OCI-LY7 (cell line): ENCODE measurements at regions not wholly inside any gene's neighbourhood (a gene's known extent, or its start where the extent isn't known, plus 50 kb on each side); places are given as distances from the start of the nearest gene placed in this dataset.
"Not testable (repeated sequence)": the region's sequence is repeated elsewhere in the genome, so short reads cannot be mapped to it uniquely, and the experiment has no call there.

Source experiments
- BruUV-seq: library from RNA; stranded (reverse); fragments of 400-500 nt; replicated peaks from 2 replicates; lab custom pipeline; 2021; lab: Mats Ljungman, UMichigan
- CTCF ChIA-PET: fragments of 300-600 bp; sonication (Branson Sonifier 250); formaldehyde crosslinking; loops from one replicate; lab custom pipeline; 2022; ENCODE audit warnings: antibody characterized with exemption; ENCODE audit not compliant: unreplicated experiment; lab: Charles Lee
- POLR2A ChIA-PET: fragments of 300-600 bp; sonication (Branson Sonifier 250); formaldehyde crosslinking; loops from one replicate; lab custom pipeline; 2022; ENCODE audit warnings: antibody characterized with exemption; lab: Charles Lee
- DNase-seq: peaks from one replicate; pipeline ENCODE4 v3.0.0-alpha.2; 2015; ENCODE audit warnings: low spot score
- H2AFZ ChIP-seq: fragments of 200-600 bp; sonication (generic), shearing (Covaris generic); 2 replicates; pipeline ENCODE4 v1.6.1; 2014; ENCODE audit warnings: mild to moderate bottlenecking, antibody characterized with exemption, low read length, moderate library complexity
- H3K27ac ChIP-seq: fragments of 200-600 bp; sonication (generic); 2 replicates; pipeline ENCODE4 v1.5.1; 2014; ENCODE audit warnings: mixed run types, low read depth, mild to moderate bottlenecking, moderate library complexity, low read length, inconsistent platforms; ENCODE audit not compliant: poor library complexity, severe bottlenecking
- H3K36me3 ChIP-seq: fragments of 200-600 bp; sonication (generic); 2 replicates; pipeline ENCODE4 v1.6.1; 2014; ENCODE audit warnings: mild to moderate bottlenecking, antibody characterized with exemption, low read length, moderate library complexity, mixed read lengths; ENCODE audit not compliant: insufficient read depth
- H3K4me1 ChIP-seq: fragments of 200-600 bp; sonication (generic); 2 replicates; pipeline ENCODE4 v1.5.1; 2014; ENCODE audit warnings: mild to moderate bottlenecking, low read length; ENCODE audit not compliant: insufficient read depth, poor library complexity, severe bottlenecking
- H3K4me2 ChIP-seq: fragments of 200-600 bp; sonication (generic); 2 replicates; pipeline ENCODE4 v1.6.1; 2014; ENCODE audit warnings: mild to moderate bottlenecking, low read length
- H3K4me3 ChIP-seq: fragments of 200-600 bp; sonication (generic); 2 replicates; pipeline ENCODE4 v1.5.1; 2014; ENCODE audit warnings: mild to moderate bottlenecking, low read depth, low read length; ENCODE audit not compliant: poor library complexity, severe bottlenecking
- H3K79me2 ChIP-seq: fragments of 200-600 bp; sonication (generic); 2 replicates; pipeline ENCODE4 v1.6.1; 2016; ENCODE audit warnings: low read depth, mild to moderate bottlenecking, low read length, moderate library complexity, mixed read lengths; ENCODE audit not compliant: insufficient read depth
- H3K9me2 ChIP-seq: fragments of 200-600 bp; sonication (generic); 2 replicates; pipeline ENCODE4 v1.6.1; 2016; ENCODE audit warnings: mild to moderate bottlenecking, low read length, mixed read lengths; ENCODE audit not compliant: insufficient read depth
- H3K9me3 ChIP-seq: fragments of 200-600 bp; sonication (generic); 2 replicates; pipeline ENCODE4 v1.6.1; 2014; ENCODE audit warnings: mild to moderate bottlenecking, mixed run types, low read length, mixed read lengths
- H4K20me1 ChIP-seq: fragments of 200-600 bp; sonication (generic); 2 replicates; pipeline ENCODE4 v1.6.1; 2014; ENCODE audit warnings: mild to moderate bottlenecking, antibody characterized with exemption, low read length, moderate library complexity, mixed read lengths; ENCODE audit not compliant: insufficient read depth
- CTCF ChIP-seq: fragments of 200-600 bp; sonication (generic); conservative IDR thresholded peaks from 2 replicates; pipeline ENCODE4 v1.5.1; 2014; ENCODE audit warnings: mild to moderate bottlenecking, antibody characterized with exemption, low read length, moderate library complexity, mixed read lengths
- EZH2phosphoT487 ChIP-seq: fragments of 200-600 bp; sonication (generic); IDR thresholded peaks from 2 replicates; pipeline ENCODE4 v1.6.1; 2018; ENCODE audit warnings: low read depth, borderline replicate concordance, mild to moderate bottlenecking, mixed run types, antibody characterized with exemption, low read length, moderate library complexity, mixed read lengths
- intact Hi-C: fragments of 100-400 bp; cut with micrococcal nuclease; formaldehyde crosslinking; loops from one replicate; pipeline ENCODE4 v1.10.0; 2022; ENCODE audit not compliant: unreplicated experiment

- ChIA-PET POLR2A (no interaction called here), CTCF (no interaction called here)
- Histone ChIP-seq H3K4me3 (no peak overlapping the region), H3K4me1 (peaks cover 21% of the 10 kb centered on the region), H3K79me2 (0 out of 2 replicates have a peak, but pooled peaks cover 6% of the 10 kb centered on the region), H4K20me1 (no peaks in the 10 kb centered on the region; the same call in 1 of the 2 replicates), H2AFZ (no peak overlapping the region), H3K4me2 (no peak overlapping the region), H3K9me2 (no peaks in the 10 kb centered on the region), H3K9me3 (no peaks in the 10 kb centered on the region), H3K27ac (no peak overlapping the region), H3K36me3 (peaks cover 74% of the 10 kb centered on the region)
- no TSS peak for BruUV-seq
- intact Hi-C loops, result no loop called here
- no peak for DNase-seq
- no peak for TF ChIP-seq CTCF
- TF ChIP-seq EZH2phosphoT487, result no peak
These were observed 106.9 kb upstream of the ZNF746 start for GRCh38 chr7:149604521-149604920.

GRCh38 chr7:149600669-149601330 lies 103.2 kb upstream of the ZNF746 start:
- H3K9me2 ChIP-seq, POLR2A ChIA-PET, H2AFZ ChIP-seq, intact Hi-C loops, BruUV-seq, H3K9me3 ChIP-seq, CTCF ChIA-PET, H4K20me1 ChIP-seq, H3K79me2 ChIP-seq: not testable (repeated sequence)
- H3K4me1 ChIP-seq, result peaks cover 28% of the 10 kb centered on the region
- peak; percentile 40 for DNase-seq
- peaks cover 81% of the 10 kb centered on the region for H3K36me3 ChIP-seq
- peak overlapping the region; percentile 48 for H3K4me3 ChIP-seq
- H3K27ac ChIP-seq, result peak overlapping the region; percentile 65
- H3K4me2 ChIP-seq, result peak overlapping the region; percentile 56

- H3K27ac ChIP-seq, result peak overlapping the region; percentile 65
- intact Hi-C loops, result loop anchor here (1.0 kb wide), 1 partner anchor 177 kb away; no protein-coding TSS in a partner anchor
- H2AFZ ChIP-seq, result no peak overlapping the region
- ChIA-PET POLR2A (interaction anchor here (0.5 to 1.2 kb wide), 4 partner anchors 10 to 77 kb away, joined by 3 to 4 read pairs (median 3); no protein-coding TSS in a partner anchor), CTCF (no interaction called here)
- H3K9me2 ChIP-seq, result no peaks in the 10 kb centered on the region
- BruUV-seq, result TSS peak; percentile 3
- peaks cover 10% of the 10 kb centered on the region for H4K20me1 ChIP-seq
- peaks cover 28% of the 10 kb centered on the region for H3K4me1 ChIP-seq
- H3K4me3 ChIP-seq, result peak overlapping the region; percentile 48
- peaks cover 86% of the 10 kb centered on the region for H3K36me3 ChIP-seq
- no peaks in the 10 kb centered on the region for H3K9me3 ChIP-seq
- 0 out of 2 replicates have a peak, but pooled peaks cover 6% of the 10 kb centered on the region for H3K79me2 ChIP-seq
- H3K4me2 ChIP-seq, result peak overlapping the region; percentile 56
- TF ChIP-seq EZH2phosphoT487 (no peak), CTCF (no peak)
- peak; percentile 77 for DNase-seq
These were observed 102.1 kb upstream of the ZNF746 start for GRCh38 chr7:149599636-149600206.
